HG02610 (cell line): ENCODE measurements at regions not wholly inside any gene's neighbourhood (a gene's known extent, or its start where the extent isn't known, plus 50 kb on each side); places are given as distances from the start of the nearest gene placed in this dataset.
A peak's percentile ranks its signal among the peaks of the same experiment; 100 is the strongest.

Source experiments
- ATAC-seq: cut with Tn5 transposase; IDR thresholded peaks from one replicate; pipeline ENCODE4 v1.9.1; 2021; ENCODE audit warnings: mild to moderate bottlenecking, moderate library complexity; ENCODE audit not compliant: unreplicated experiment

DNA sequence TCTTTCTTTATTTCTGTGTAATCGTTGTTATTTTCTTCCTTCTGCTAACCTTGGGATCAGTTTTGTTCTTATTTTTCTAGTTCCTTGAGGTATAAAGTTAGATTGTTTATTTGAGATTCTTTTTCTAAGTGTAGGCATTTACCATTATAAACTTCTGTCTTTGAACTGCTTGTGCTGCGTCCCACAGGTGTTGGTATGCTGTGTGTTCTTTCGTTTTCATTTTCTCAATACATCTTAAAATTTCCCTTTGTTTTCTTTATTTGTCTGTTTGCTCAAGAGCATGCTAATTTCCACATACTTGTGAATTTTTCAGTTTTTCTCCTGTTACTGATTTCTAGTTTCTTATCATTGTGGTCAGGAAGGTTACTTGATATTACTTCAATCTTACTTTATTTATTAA, 873.8 kb upstream of the GCFC2 start:
- ATAC-seq: peak; percentile 77

DNA sequence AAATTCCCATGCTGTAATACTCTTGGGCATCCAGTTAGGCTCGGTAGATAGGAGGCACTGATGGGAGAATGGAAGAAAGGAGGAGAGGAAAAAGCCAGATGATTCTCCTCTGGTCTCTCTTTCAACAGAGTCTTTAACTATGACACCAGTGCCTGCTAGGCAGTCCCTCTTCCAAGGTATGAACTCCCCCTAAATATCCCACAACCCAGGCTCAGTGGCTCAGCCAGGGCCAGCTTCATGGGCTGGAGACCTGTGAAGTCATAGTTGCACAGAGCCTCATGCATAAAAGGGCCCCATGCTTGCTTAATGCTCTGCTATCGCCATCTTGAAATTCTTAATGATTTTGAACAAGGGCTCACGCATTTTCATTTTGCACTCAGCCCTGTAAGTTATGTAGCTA, 869.2 kb upstream of the GCFC2 start:
- no peak for ATAC-seq

- no peak for ATAC-seq
Observed at GRCh38 chr2:76572981-76573380, 862.3 kb upstream of the GCFC2 start.

- ATAC-seq: no peak
Observed at GRCh38 chr2:76569819-76570218, 859.1 kb upstream of the GCFC2 start.

DNA sequence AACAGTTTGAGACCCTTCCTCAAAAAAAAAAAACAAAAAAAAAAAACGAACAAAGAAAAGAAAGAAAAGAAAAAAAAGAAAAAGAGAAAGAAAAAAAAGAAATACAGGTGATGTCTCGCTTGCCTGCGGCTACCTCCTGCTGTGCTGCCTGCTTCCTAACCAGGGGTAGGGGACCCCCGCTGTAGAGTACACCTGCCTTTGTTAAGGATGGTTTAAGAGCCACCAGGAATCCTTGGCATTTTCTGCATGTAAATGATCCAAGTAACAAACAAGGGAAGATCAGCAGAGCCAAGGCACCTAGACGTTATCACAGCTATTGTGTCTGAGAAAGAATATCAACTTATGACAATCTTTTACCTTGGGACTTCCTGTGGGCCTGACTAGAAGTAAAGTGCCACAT, 856.8 kb upstream of the GCFC2 start:
- ATAC-seq: no peak

- ATAC-seq: no peak
Observed at GRCh38 chr2:76564734-76565133, 854.0 kb upstream of the GCFC2 start.

- ATAC-seq: no peak
Observed at GRCh38 chr2:76563730-76564129, 853.0 kb upstream of the GCFC2 start.

GRCh38 chr2:76558157-76558556, 847.4 kb upstream of the GCFC2 start:
- ATAC-seq: no peak

DNA sequence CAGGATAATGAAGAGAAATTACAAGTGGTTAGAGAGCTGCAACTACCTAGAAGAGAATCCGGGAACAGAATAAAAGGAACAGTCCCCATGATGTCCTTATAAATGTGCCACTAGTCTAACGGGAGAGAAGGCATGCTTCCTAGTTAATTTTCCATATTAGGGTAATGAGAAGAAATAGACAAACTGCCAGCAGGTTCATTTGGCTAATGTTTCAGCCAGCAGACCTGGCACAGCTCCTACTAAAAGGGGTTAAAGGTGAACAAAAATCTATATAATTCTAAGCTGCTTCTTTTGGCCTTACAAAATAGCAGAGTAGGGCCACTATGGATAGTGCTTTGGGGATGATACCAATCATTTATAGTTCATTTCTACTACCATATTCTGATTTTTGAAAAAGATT, 845.3 kb upstream of the GCFC2 start:
- no peak for ATAC-seq

- ATAC-seq: no peak
Observed at GRCh38 chr2:76546207-76546606, 835.5 kb upstream of the GCFC2 start.

DNA sequence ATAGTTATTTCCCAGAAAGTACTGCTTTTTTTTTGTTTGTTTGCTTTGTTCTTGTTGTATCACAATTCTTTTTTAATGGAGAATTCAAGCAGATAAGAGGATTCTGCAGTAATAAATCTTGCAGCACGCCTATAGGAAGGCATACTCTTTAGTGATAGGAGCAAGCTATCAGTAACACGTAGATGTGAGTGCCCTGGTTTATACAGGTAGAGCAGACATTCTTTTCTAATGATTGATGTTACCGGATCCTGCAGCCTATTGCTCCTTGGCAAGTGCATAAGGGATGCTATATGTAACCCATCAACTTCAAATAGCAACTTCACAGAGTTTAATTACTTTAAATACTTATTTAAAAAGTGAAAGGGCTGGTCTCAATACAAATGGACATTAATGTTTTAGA, 834.2 kb upstream of the GCFC2 start:
- ATAC-seq: no peak

DNA sequence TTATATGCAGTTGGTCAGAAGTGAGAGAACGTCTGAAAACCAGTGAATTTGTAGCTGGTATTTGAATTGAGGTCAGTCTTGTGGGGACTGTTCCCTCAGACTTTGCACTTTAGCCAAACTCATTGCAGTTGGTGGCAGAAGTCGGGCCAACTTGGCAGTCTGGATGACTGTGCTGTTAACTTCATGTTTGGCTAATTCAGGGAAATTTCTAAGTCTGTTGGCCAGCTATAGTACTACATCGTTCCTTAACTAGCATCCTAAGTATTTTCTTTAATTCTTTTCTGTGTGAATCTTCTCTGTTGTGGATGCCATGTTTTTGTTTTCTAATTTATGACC, 806.8 kb upstream of the GCFC2 start:
- ATAC-seq: no peak

DNA sequence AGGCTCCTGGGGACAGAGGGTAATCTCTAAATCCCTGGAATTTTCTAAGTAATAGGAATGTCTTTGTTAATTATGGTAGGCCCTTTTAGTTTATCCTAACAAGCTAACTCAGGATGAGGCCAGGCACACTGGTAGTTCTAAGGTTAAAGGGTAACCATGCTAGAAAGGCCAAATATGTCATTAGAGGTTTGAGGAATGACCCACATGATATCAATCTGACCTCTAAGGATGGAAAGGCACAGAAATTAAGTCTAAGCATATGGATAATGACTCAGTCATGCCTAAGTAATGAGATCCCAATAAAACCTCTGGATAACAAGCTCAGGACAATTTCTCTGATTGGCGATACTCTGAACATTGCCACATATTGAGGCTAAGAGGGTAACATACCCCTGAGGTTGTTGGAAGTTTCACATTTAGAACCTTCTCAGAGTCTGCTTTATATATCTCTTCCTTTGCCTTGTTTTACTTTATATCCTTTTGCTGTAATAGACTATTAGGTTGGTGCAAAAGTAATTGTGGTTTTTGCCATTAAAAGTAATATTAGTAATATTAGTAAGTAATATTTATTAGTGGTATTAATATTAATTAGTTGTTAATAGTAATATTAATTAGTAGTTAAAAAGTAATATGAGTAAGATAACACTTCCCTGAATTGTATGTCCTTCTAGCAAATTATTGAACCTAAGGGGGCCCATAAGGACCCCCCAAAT, 806.3 kb upstream of the GCFC2 start:
- no peak for ATAC-seq

DNA sequence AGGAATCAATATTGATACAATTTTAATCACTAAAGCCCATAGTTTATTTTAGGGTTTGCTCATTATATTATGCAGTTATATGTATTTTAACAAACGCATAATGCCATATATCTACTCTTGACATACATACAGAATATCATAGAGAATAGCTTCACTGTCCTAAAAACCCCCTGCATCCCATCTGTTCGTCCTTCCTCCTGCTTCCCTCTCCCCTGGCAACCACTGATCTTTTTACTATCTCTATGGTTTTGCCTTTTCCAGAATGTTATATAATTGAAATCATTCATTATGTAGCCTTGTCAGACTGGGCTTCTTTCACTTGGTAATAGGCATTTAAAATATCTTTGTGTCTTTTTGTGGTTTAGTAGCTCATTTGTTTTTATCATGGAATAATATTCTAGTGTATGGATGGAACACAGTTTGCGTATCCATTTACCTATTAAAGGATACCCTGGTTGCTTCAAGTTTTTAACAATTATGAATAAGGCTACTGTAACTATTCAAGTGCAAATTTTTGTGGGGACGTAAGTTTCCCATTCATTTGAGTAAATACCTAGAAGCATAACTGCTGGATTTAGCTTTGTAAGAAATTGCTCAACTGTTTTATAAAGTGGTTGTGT, 801.6 kb upstream of the GCFC2 start:
- no peak for ATAC-seq

GRCh38 chr2:76506538-76506937, 795.8 kb upstream of the GCFC2 start:
- ATAC-seq: no peak

DNA sequence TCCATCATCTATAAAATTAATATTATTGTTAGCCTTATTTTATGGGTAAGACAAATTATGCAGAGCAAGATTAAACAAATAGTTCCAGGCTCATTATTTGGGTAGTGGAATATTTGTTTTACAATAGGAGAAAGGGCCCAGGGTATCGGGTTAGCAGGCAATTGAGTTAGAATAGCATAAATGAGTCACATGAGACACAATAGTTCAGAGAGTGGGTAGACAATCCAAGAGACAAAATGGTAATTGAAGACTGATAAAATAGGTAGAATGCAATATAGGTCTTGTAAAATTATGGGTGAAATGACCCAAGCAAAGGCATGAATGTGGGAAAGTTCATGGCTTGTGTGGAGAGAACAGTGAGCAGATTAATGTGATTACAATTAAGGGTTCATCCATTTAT, 790.9 kb upstream of the GCFC2 start:
- ATAC-seq: no peak

- no peak for ATAC-seq
Observed at GRCh38 chr2:76498360-76498759, 787.6 kb upstream of the GCFC2 start.

- ATAC-seq: no peak
Observed at GRCh38 chr2:76491503-76491902, 780.8 kb upstream of the GCFC2 start.

DNA sequence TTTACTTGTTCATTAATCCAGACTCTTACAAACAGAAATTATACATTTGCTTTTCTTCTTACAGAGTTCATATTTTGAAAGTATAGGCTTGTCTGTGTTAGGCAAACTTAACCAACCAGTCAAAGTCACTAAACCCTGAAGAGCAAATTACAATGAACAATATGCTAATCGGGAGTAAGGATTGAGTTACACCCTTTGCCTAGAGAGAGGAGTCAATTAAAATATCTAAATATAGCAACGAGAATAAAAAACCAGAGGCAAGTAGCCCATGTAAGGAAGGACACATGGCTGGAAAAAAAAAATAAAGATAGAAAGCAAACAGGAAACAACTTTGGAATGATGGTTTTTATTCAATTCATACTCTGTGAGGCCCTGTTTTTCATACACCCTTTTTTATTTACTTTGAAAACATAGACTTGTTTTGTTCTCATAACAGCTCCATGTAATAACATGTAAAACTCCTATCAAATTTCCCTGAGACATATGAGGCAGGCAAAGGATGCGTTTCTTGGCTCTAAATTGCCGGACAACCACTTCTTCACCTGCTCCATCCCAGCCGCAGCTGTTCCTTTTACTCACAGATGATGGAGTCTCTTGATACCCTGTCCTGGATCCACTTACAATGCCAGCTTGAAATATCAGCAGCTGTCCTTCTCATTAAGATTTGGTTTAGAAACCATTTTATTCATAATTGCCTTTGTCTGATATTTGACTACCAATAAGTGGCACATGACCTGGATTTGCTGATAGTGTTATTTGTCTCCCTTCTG, 767.7 kb upstream of the GCFC2 start:
- ATAC-seq: no peak

- no peak for ATAC-seq
Observed at GRCh38 chr2:76472946-76473345, 762.2 kb upstream of the GCFC2 start.

- no peak for ATAC-seq
Observed at GRCh38 chr2:76469066-76469465, 758.4 kb upstream of the GCFC2 start.

DNA sequence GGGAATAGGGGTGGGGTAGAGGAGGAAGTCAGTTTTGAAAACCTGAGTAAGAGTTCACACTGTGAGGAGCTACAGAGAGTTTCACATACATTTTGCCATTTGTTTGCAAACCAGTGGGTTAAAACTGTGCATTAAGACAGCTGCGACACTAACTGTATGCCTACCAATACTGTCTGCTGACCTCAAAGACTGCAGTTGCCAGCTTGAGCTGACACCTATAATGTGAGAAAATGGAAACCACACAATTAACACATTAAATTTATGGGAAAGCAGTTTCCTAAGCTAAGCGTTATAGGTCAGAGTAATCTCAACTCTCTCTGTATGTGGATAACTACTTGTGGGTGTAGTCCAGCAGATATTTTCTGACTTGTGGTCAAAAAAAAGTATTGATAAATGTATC, 756.6 kb upstream of the GCFC2 start:
- ATAC-seq: no peak
